BE2C (cell line): ENCODE measurements at regions not wholly inside any gene's neighbourhood (a gene's known extent, or its start where the extent isn't known, plus 50 kb on each side); places are given as distances from the start of the nearest gene placed in this dataset.

Experiments
- DNase-seq: peaks from one replicate; pipeline ENCODE4 v3.0.0-alpha.2; 2020
- H3K27me3 ChIP-seq: fragments of 250-450 bp; sonication (Bioruptor Pico); 2 replicates; pipeline ENCODE4 v1.5.1; 2020; ENCODE audit warnings: mild to moderate bottlenecking
- H3K36me3 ChIP-seq: fragments of 250-450 bp; sonication (Bioruptor Pico); 2 replicates; pipeline ENCODE4 v1.5.1; 2020; ENCODE audit warnings: mild to moderate bottlenecking
- H3K4me1 ChIP-seq: fragments of 250-450 bp; sonication (Bioruptor Pico); 2 replicates; pipeline ENCODE4 v1.5.1; 2020
- H3K4me3 ChIP-seq: 2 replicates; pipeline ENCODE4 v1.5.1; 2011; ENCODE audit warnings: low read depth, low read length
- H3K9me3 ChIP-seq: fragments of 250-450 bp; sonication (Bioruptor Pico); 2 replicates; pipeline ENCODE4 v1.5.1; 2020
- TF ChIP-seq, protein P1 (sequence below): IDR thresholded peaks from 2 replicates; pipeline ENCODE4 v1.5.1; 2012; ENCODE audit warnings: mild to moderate bottlenecking, low read depth, low read length

- no peak for DNase-seq
- Histone ChIP-seq H3K36me3 (no peaks in the 10 kb centered on the region), H3K4me3 (no peak overlapping the region), H3K9me3 (no peaks in the 10 kb centered on the region), H3K4me1 (no peaks in the 10 kb centered on the region), H3K27me3 (no peaks in the 10 kb centered on the region)
- TF ChIP-seq, protein P1, sequence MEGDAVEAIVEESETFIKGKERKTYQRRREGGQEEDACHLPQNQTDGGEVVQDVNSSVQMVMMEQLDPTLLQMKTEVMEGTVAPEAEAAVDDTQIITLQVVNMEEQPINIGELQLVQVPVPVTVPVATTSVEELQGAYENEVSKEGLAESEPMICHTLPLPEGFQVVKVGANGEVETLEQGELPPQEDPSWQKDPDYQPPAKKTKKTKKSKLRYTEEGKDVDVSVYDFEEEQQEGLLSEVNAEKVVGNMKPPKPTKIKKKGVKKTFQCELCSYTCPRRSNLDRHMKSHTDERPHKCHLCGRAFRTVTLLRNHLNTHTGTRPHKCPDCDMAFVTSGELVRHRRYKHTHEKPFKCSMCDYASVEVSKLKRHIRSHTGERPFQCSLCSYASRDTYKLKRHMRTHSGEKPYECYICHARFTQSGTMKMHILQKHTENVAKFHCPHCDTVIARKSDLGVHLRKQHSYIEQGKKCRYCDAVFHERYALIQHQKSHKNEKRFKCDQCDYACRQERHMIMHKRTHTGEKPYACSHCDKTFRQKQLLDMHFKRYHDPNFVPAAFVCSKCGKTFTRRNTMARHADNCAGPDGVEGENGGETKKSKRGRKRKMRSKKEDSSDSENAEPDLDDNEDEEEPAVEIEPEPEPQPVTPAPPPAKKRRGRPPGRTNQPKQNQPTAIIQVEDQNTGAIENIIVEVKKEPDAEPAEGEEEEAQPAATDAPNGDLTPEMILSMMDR, result no peak
Observed at GRCh38 chr22:47419239-47419638, 656.8 kb downstream of the TBC1D22A start.

GRCh38 chr22:47417699-47418098 lies 655.2 kb downstream of the TBC1D22A start:
- TF ChIP-seq, protein P1, result no peak
- Histone ChIP-seq H3K9me3 (no peaks in the 10 kb centered on the region), H3K36me3 (no peaks in the 10 kb centered on the region), H3K4me1 (no peaks in the 10 kb centered on the region), H3K4me3 (no peak overlapping the region), H3K27me3 (no peaks in the 10 kb centered on the region)
- no peak for DNase-seq

GRCh38 chr22:47411006-47411405 lies 648.6 kb downstream of the TBC1D22A start:
- Histone ChIP-seq H3K36me3 (no peaks in the 10 kb centered on the region), H3K9me3 (no peaks in the 10 kb centered on the region), H3K27me3 (no peaks in the 10 kb centered on the region), H3K4me3 (no peak overlapping the region), H3K4me1 (no peaks in the 10 kb centered on the region)
- DNase-seq, result no peak
- TF ChIP-seq, protein P1, result no peak

DNA sequence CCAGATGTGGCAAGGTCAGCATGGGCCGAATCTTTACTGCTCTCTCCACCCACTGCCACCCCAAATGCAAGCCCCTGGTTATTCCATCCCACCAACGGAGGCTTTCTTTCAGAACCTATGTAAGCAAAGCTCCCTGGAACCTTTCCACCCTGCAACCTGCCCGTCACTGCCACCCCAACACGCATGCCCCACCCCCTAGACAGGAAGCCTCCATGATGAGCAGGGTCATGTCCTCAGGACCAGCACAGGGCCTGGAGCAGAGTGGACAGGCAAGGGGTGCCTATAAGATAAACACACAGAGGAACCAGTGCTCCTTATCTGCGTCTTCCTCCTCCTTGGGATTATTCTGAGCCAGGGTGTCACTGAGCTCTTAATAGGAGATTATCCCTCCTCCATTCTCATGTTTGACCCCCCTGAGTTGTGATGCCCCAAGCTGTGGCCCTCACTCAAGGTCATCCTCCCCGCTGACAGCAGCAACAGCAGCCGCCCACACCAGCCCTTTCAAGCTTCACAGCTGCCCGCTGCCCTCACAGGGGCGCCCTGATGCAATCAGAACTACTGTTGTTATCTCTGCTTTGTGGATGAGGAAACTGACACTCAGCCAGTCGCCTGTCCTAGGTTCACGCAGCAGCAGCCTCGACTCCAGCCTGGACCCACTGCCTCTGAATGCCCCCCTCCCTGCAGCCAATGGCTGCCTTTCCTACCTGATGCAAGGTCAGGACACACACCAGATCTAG lies 647.3 kb downstream of the TBC1D22A start:
- no peaks in the 10 kb centered on the region for H3K36me3 ChIP-seq
- DNase-seq, result no peak
- H3K4me1 ChIP-seq, result no peaks in the 10 kb centered on the region
- H3K4me3 ChIP-seq, result no peak overlapping the region
- H3K27me3 ChIP-seq, result no peaks in the 10 kb centered on the region
- H3K9me3 ChIP-seq, result no peaks in the 10 kb centered on the region
- TF ChIP-seq, protein P1, result no peak

DNA sequence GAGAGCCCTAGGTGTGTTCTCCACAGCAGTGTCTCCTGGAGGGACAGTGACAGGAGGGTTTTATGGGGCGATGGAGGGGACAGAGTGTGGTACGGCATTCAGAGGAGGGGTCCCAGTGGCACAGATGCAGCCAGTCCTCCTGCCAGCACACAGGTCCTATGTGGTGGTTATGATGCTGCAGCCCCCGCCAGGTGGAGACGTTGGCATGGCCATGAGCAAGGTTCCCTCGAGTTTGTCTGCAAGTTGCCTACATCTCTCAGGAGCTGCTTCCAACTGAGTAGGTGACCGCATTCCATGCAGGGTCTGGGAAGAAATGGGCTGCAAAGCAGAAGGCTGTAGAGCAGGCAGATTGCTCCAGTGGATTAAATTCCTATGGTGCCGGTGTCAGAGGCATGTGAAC lies 646.0 kb downstream of the TBC1D22A start:
- DNase-seq, result no peak
- TF ChIP-seq, protein P1, result no peak
- Histone ChIP-seq H3K36me3 (no peaks in the 10 kb centered on the region), H3K27me3 (no peaks in the 10 kb centered on the region), H3K9me3 (no peaks in the 10 kb centered on the region), H3K4me1 (no peaks in the 10 kb centered on the region), H3K4me3 (no peak overlapping the region)

- TF ChIP-seq, protein P1, result no peak
- Histone ChIP-seq H3K9me3 (no peaks in the 10 kb centered on the region), H3K36me3 (no peaks in the 10 kb centered on the region), H3K4me3 (no peak overlapping the region), H3K4me1 (no peaks in the 10 kb centered on the region), H3K27me3 (no peaks in the 10 kb centered on the region)
- no peak for DNase-seq
Observed at GRCh38 chr22:47407461-47408025, 645.1 kb downstream of the TBC1D22A start.
